Vagina (tissue), 2 donors: ENCODE measurements at regions not wholly inside any gene's neighbourhood (a gene's known extent, or its start where the extent isn't known, plus 50 kb on each side); places are given as distances from the start of the nearest gene placed in this dataset.

Experiments used
- CTCF ChIP-seq, 3 experiments: fragments of 450-650 bp in 2 of 3; fragments of 200-600 bp in 1 of 3; sonication (generic) in 1 of 3; IDR thresholded peaks; one replicate each; pipeline ENCODE4 v1.5.1; 2017 to 2019; ENCODE audit warnings: antibody characterized with exemption in 3 of 3, mild to moderate bottlenecking in 2 of 3, moderate library complexity in 2 of 3
- POLR2A ChIP-seq, 2 donors: fragments of 450-650 bp; IDR thresholded peaks; one replicate each; pipeline ENCODE4 v1.6.1; 2017; ENCODE audit warnings: antibody characterized with exemption in 2 of 2, mild to moderate bottlenecking in 2 of 2, moderate library complexity in 2 of 2
- POLR2AphosphoS5 ChIP-seq, 2 donors: sonication (generic); formaldehyde crosslinking; IDR thresholded peaks; one replicate each; pipeline ENCODE4 v1.9.0; 2017; ENCODE audit warnings: antibody characterized with exemption in 2 of 2, mild to moderate bottlenecking in 2 of 2, low read depth in 1 of 2; ENCODE audit not compliant: insufficient read depth in 1 of 2

GRCh38 chr17:33730131-33730530 lies 437.0 kb upstream of the ASIC2 start:
- TF ChIP-seq CTCF (IDR thresholded peaks at IDR 0.05) (no peak), POLR2A (IDR thresholded peaks at IDR 0.05) (no peak), POLR2AphosphoS5 (IDR thresholded peaks at IDR 0.05; ENCODE audit: insufficient read depth in 1 of 2, low read depth in 1 of 2) (no peak)
